Fibroblast of pulmonary artery (primary cell): ENCODE measurements at regions not wholly inside any gene's neighbourhood (a gene's known extent, or its start where the extent isn't known, plus 50 kb on each side); places are given as distances from the start of the nearest gene placed in this dataset.

Experiments
- DNase-seq: peaks from one replicate; pipeline ENCODE4 v3.0.0-alpha.2; 2010; ENCODE audit warnings: low read depth
- H3K4me3 ChIP-seq: replicated peaks from 2 replicates; pipeline ENCODE4 v1.5.1; 2011; ENCODE audit warnings: low read depth, mild to moderate bottlenecking, control low read depth, low read length, moderate library complexity
- TF ChIP-seq, protein P1 (sequence below): IDR thresholded peaks from 2 replicates; pipeline ENCODE4 v1.5.1; 2011; ENCODE audit warnings: mild to moderate bottlenecking, control low read depth, low read length, inconsistent platforms; ENCODE audit errors: missing control alignments

DNA sequence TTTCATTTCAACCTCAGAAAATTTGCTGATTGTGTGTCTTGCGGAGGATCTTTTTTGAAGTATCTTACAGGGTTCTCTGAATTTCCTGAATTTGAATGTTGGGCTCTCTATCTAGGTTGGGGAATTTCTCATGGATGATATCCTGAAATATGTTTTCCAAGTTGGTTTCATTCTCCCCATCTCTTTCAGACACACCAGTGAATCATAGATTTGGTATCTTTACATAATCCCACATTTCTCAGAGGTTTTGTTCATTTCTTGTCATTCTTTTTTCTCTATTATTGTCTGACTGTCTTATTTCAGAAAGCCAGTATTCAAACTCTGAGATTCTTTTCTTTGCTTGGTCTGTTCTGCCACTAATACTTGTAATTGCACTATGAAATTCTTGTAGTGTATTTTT, 456.9 kb downstream of the PRELID2 start:
- TF ChIP-seq, protein P1, sequence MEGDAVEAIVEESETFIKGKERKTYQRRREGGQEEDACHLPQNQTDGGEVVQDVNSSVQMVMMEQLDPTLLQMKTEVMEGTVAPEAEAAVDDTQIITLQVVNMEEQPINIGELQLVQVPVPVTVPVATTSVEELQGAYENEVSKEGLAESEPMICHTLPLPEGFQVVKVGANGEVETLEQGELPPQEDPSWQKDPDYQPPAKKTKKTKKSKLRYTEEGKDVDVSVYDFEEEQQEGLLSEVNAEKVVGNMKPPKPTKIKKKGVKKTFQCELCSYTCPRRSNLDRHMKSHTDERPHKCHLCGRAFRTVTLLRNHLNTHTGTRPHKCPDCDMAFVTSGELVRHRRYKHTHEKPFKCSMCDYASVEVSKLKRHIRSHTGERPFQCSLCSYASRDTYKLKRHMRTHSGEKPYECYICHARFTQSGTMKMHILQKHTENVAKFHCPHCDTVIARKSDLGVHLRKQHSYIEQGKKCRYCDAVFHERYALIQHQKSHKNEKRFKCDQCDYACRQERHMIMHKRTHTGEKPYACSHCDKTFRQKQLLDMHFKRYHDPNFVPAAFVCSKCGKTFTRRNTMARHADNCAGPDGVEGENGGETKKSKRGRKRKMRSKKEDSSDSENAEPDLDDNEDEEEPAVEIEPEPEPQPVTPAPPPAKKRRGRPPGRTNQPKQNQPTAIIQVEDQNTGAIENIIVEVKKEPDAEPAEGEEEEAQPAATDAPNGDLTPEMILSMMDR: no peak
- DNase-seq: no peak
- no peak overlapping the region for H3K4me3 ChIP-seq

DNA sequence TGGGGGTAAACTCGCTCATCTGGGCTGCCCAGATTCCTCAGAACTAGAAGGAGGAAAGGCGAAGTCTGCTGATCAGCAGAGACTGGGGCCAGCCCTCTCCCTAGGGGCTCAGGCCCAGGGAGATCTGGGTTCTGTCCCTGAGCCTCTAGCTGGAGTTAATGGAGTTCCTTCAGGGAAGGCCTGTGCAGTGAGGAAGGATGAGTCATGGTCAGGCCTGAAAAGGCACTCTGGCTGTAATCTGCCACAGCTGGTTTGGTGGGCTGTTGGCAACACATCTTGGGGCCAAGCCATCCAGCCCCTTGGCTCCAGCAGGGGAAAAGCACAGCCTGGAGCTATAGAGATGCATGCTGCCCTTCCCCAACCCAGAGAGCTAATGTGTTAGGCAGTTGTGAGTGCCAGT, 459.6 kb downstream of the PRELID2 start:
- no peak for DNase-seq
- TF ChIP-seq, protein P1: no peak
- H3K4me3 ChIP-seq: no peak overlapping the region

- TF ChIP-seq, protein P1: no peak
- no peak overlapping the region for H3K4me3 ChIP-seq
- DNase-seq: no peak
Observed at GRCh38 chr5:145365464-145365863, 469.7 kb downstream of the PRELID2 start.

DNA sequence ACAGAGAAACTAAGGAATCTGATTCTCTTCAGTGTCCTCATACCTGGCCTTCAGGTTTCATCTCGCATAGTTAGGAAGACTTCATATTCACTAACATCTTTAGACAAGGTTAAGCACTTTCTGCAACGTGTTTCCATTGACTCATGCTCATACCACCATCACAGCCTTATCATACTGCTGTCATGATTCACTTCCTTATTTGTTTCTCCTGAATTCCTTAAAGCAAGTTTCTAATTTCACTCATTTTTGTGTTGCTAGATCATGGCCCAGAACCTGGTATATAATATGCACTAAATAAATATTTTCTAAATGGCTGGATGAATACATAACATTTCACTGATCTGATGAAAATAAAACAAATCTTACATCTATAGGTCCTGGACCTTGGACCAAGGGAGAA, 472.9 kb downstream of the PRELID2 start:
- TF ChIP-seq, protein P1: no peak
- peak; percentile 90 for DNase-seq
- H3K4me3 ChIP-seq: no peak overlapping the region

GRCh38 chr5:145360936-145361335, 474.2 kb downstream of the PRELID2 start:
- peak; percentile 39 for DNase-seq
- TF ChIP-seq, protein P1: no peak
- no peak overlapping the region for H3K4me3 ChIP-seq

DNA sequence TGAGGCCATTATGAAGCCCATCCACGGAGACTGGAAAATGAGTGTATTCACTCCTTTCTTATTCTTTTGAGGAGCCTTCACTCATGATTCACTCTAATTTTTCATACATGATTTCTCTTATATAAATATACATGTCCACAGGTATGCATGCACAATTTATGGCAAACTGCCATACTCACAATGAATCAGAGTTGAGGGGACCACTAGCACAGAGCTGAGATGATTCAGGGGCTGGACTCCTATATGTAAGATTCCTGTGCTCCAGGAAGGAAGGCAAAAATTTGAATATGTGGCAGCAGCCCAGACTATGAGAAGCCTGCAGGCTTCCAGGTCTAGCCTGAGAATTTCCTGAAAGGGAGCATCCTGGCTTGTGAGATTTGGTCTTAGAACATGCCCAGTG, 484.6 kb downstream of the PRELID2 start:
- no peak overlapping the region for H3K4me3 ChIP-seq
- TF ChIP-seq, protein P1: no peak
- peak; percentile 36 for DNase-seq

DNA sequence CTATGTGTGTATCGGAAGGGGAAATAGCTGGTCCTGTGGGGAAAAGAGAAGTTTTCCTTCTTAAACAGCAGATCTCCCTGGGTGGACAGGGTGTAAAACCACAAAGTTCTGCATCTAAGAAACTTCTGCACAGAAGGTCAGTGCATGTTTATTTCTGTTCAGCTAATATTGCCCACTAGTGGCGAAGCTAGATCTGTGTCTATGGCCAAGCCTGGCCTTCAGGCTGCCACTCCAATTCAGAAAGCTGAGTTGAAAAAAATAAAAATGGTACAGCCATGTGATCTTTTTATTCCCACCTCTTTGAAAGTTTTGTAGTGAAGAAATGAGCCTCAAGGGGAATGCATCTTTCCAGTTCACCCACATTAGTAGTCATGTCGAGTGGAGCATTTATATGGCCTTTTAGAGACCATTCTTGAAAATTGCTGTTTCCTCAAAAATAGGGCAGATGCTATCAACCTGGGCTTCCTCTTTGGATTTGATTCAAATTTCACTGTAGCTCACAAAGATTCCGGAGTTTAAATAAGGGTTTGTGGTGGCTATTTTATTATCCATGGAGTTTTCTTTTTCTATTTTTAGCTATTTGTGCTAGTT, 488.0 kb downstream of the PRELID2 start:
- H3K4me3 ChIP-seq: no peak overlapping the region
- TF ChIP-seq, protein P1: peak; percentile 85
- DNase-seq: peak; percentile 74
